ENCODE measurements at regions not wholly inside any gene's neighbourhood (a gene's known extent, or its start where the extent isn't known, plus 50 kb on each side); places are given as distances from the start of the nearest gene placed in this dataset.

GRCh38 chr6:129778793-129779192 lies 68.8 kb upstream of the ARHGAP18 start:
- DNase-seq (ENCODE audit: low spot score): no peak
- Histone ChIP-seq H3K4me1 (ENCODE audit: insufficient read depth) (no peaks in the 10 kb centered on the region), H3K27ac (no peak overlapping the region), H3K9me3 (ENCODE audit: low read depth) (no peaks in the 10 kb centered on the region), H3K4me2 (no peak overlapping the region), H3K4me3 (no peak overlapping the region), H3K36me3 (replicated peaks; ENCODE audit: insufficient read depth, low read depth) (no peaks in the 10 kb centered on the region), H2AFZ (no peak overlapping the region), H3K27me3 (no peaks in the 10 kb centered on the region), H3K79me2 (no peaks in the 10 kb centered on the region), H3K9me2 (replicated peaks; ENCODE audit: insufficient read depth) (no peaks in the 10 kb centered on the region), H4K20me1 (ENCODE audit: insufficient read depth, poor library complexity, severe bottlenecking) (no peaks in the 10 kb centered on the region)
- 100% methylated on average over 1 of the region's 1 CpG for WGBS (ENCODE audit: low lambda C conversion rate, missing lambda C conversion rate)
- TF ChIP-seq CTCF (IDR thresholded peaks at IDR 0.05; ENCODE audit: poor library complexity) (no peak), EZH2 (IDR thresholded peaks at IDR 0.05; ENCODE audit: borderline replicate concordance) (no peak), EZH2phosphoT487 (IDR thresholded peaks at IDR 0.05; ENCODE audit: low read depth, severe bottlenecking, unreplicated experiment) (no peak)

DNA sequence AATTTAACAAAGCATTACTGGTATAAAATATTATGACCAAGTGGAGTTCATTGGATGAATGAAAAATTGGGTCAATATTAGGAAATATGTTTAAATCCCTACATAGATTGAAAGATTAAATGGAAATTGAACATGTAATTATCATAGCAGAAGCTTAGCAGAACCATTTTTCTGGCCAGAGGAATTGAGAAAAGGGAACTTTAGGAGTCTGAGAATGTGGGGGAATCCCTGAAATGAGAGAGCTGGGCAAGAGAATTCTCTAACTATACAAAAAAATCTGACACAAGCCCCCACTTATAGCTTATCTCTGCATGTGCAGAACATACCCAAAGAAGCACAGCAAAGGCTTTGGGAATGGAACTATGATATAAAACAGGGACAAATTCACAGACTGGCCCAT lies 67.4 kb upstream of the ARHGAP18 start:
- H3K4me3 ChIP-seq: no peak overlapping the region
- no peaks in the 10 kb centered on the region for H4K20me1 ChIP-seq (ENCODE audit: insufficient read depth, poor library complexity, severe bottlenecking)
- H3K79me2 ChIP-seq: no peaks in the 10 kb centered on the region
- H3K4me2 ChIP-seq: no peak overlapping the region
- no peaks in the 10 kb centered on the region for H3K9me3 ChIP-seq (ENCODE audit: low read depth)
- H3K9me2 ChIP-seq (replicated peaks; ENCODE audit: insufficient read depth): no peaks in the 10 kb centered on the region
- H3K27me3 ChIP-seq: no peaks in the 10 kb centered on the region
- DNase-seq (ENCODE audit: low spot score): no peak
- H3K4me1 ChIP-seq (ENCODE audit: insufficient read depth): no peaks in the 10 kb centered on the region
- H2AFZ ChIP-seq: no peak overlapping the region
- no peak overlapping the region for H3K27ac ChIP-seq
- no peaks in the 10 kb centered on the region for H3K36me3 ChIP-seq (replicated peaks; ENCODE audit: insufficient read depth, low read depth)
- TF ChIP-seq EZH2 (IDR thresholded peaks at IDR 0.05; ENCODE audit: borderline replicate concordance) (no peak), CTCF (IDR thresholded peaks at IDR 0.05; ENCODE audit: poor library complexity) (no peak), EZH2phosphoT487 (IDR thresholded peaks at IDR 0.05; ENCODE audit: low read depth, severe bottlenecking, unreplicated experiment) (no peak)

DNA sequence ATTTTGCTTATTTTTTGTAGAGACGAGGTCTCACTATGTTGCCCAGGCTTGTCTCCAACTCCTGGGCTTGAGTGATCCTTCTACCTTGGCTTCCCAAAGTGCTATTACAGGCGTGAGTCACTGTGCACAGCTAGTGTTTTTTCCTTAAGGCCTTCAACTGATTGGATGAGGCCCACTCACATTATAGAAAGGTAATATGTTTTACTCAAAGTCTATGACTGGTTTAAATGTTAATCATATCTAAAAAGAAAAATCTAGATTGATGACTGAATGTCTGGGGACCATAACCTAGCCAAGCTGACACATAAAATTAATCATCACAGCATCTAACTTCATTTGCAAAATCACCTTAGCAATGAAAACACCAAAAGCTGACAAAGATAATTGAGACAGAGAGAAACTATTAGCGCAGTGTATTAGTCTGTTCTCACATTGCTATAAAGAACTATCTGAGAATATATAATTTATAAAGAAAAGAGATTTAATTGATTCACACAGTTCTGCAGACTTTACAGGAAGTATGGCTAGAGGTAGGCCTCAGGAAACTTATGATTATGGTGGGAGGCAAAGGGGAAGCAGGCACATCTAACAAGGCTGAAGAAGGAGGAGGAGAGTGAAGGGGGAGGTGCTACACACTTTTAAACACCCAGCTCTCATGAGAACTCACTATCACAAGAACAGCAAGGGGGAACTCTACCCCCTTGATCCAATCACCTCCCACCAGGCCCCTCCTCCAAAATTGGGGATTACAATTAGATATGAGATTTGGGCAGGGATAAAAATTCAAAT lies 66.8 kb upstream of the ARHGAP18 start:
- no peak overlapping the region for H3K4me3 ChIP-seq
- H2AFZ ChIP-seq: no peak overlapping the region
- H3K36me3 ChIP-seq (replicated peaks; ENCODE audit: insufficient read depth, low read depth): no peaks in the 10 kb centered on the region
- H3K4me2 ChIP-seq: no peak overlapping the region
- WGBS (ENCODE audit: low lambda C conversion rate, missing lambda C conversion rate): 94% methylated on average over 3 of the region's 3 CpGs
- H3K79me2 ChIP-seq: no peaks in the 10 kb centered on the region
- no peak for DNase-seq (ENCODE audit: low spot score)
- H3K9me3 ChIP-seq (ENCODE audit: low read depth): no peaks in the 10 kb centered on the region
- no peaks in the 10 kb centered on the region for H3K27me3 ChIP-seq
- H3K27ac ChIP-seq: no peak overlapping the region
- H3K4me1 ChIP-seq (ENCODE audit: insufficient read depth): no peaks in the 10 kb centered on the region
- H3K9me2 ChIP-seq (replicated peaks; ENCODE audit: insufficient read depth): no peaks in the 10 kb centered on the region
- TF ChIP-seq CTCF (IDR thresholded peaks at IDR 0.05; ENCODE audit: poor library complexity) (no peak), EZH2phosphoT487 (IDR thresholded peaks at IDR 0.05; ENCODE audit: low read depth, severe bottlenecking, unreplicated experiment) (no peak), EZH2 (IDR thresholded peaks at IDR 0.05; ENCODE audit: borderline replicate concordance) (no peak)
- H4K20me1 ChIP-seq (ENCODE audit: insufficient read depth, poor library complexity, severe bottlenecking): no peaks in the 10 kb centered on the region
